K562 (cell line): ENCODE measurements at regions not wholly inside any gene's neighbourhood (a gene's known extent, or its start where the extent isn't known, plus 50 kb on each side); places are given as distances from the start of the nearest gene placed in this dataset.

Experiments
- ATAC-seq: fragments of 200-7000 bp; cut with Tn5 transposase; 3 replicates; pipeline ENCODE4 v1.9.1; 2020; ENCODE audit warnings: moderate library complexity
- BruUV-seq: library from RNA; stranded (reverse); fragments of 400-500 nt; replicated peaks from 2 replicates; lab custom pipeline; 2021; lab: Mats Ljungman, UMichigan
- CTCF ChIA-PET: fragments of 300-600 bp; formaldehyde crosslinking; extraction: SDS; loops from one replicate; lab custom pipeline; 2021; ENCODE audit warnings: low intra/inter-chr PET ratio; lab: Yijun Ruan, JAX
- POLR2A ChIA-PET: fragments of 300-600, 350-650 bp; sonication (Branson Sonifier 250); formaldehyde crosslinking; extraction: SDS; loops from one replicate; lab custom pipeline; 2021; ENCODE audit warnings: antibody characterized with exemption, inconsistent platforms; lab: Yijun Ruan, JAX
- DNase-seq, 4 experiments: peaks; one replicate each; pipeline versions ENCODE4 v3.0.0 to v3.0.0-alpha.2; 2011 to 2018; ENCODE audit warnings: low spot score in 3 of 4, mixed read lengths in 3 of 4; ENCODE audit errors: extremely low read depth in 1 of 4
- FAIRE-seq: peaks from 2 replicates; lab custom pipeline; 2011; peaks lifted over from hg19 to GRCh38; lab: Jason Lieb, UNC
- H2AFZ ChIP-seq: 2 replicates; pipeline ENCODE4 v1.6.0; 2011; ENCODE audit warnings: low read depth, low read length, control low read depth, inconsistent platforms
- H3K27ac ChIP-seq: fragments of 200-600 bp; 3 replicates; pipeline ENCODE4 v1.8.0; 2011; ENCODE audit warnings: low read depth, mild to moderate bottlenecking, control low read depth, inconsistent platforms, low read length, moderate library complexity, mixed read lengths; ENCODE audit errors: extremely low read depth
- H3K27me3 ChIP-seq, 2 experiments: fragments of 300-600 bp in 1 of 2; 2 replicates in 1 of 2; 3 replicates in 1 of 2; pipeline versions ENCODE4 v1.6.0 to v1.8.0; 2011; ENCODE audit warnings: inconsistent platforms in 2 of 2, low read length in 2 of 2, mild to moderate bottlenecking in 1 of 2, mixed read lengths in 1 of 2, moderate library complexity in 1 of 2; ENCODE audit not compliant: control insufficient read depth in 2 of 2, insufficient read depth in 2 of 2
- H3K36me3 ChIP-seq: fragments of 300-600 bp; 3 replicates; pipeline ENCODE4 v1.8.0; 2011; ENCODE audit warnings: mild to moderate bottlenecking, low read length, inconsistent platforms; ENCODE audit not compliant: control insufficient read depth, insufficient read depth
- H3K4me1 ChIP-seq, 2 experiments: fragments of 200-600 bp in 1 of 2; replicated peaks in 1 of 2; 2 replicates in 1 of 2; 3 replicates in 1 of 2; pipeline versions ENCODE4 v1.5.1 to v1.8.0; 2011; ENCODE audit warnings: inconsistent platforms in 2 of 2, low read length in 2 of 2, mild to moderate bottlenecking in 1 of 2, mixed read lengths in 1 of 2, moderate library complexity in 1 of 2; ENCODE audit not compliant: control insufficient read depth in 2 of 2, insufficient read depth in 2 of 2
- H3K4me2 ChIP-seq: 2 replicates; pipeline ENCODE4 v1.6.1; 2011; ENCODE audit warnings: low read length, control low read depth, inconsistent platforms, mixed read lengths; ENCODE audit not compliant: insufficient read depth
- H3K4me3 ChIP-seq: fragments of 200-600 bp; sonication (generic), shearing (Covaris generic); 2 replicates; pipeline ENCODE4 v1.5.1; 2016; ENCODE audit warnings: control low read depth, inconsistent platforms
- H3K79me2 ChIP-seq: fragments of 200-600 bp; 3 replicates; pipeline ENCODE4 v1.8.0; 2011; ENCODE audit warnings: low read length, inconsistent platforms; ENCODE audit not compliant: control insufficient read depth, insufficient read depth
- H3K9ac ChIP-seq, 2 experiments: 2 replicates each; pipeline versions ENCODE4 v1.6.0 to v1.6.1; 2011; ENCODE audit warnings: low read depth in 2 of 2, low read length in 2 of 2, control low read depth in 1 of 2, inconsistent platforms in 1 of 2, mild to moderate bottlenecking in 1 of 2, mixed read lengths in 1 of 2; ENCODE audit not compliant: insufficient read depth in 1 of 2
- H3K9me1 ChIP-seq: one replicate; pipeline ENCODE4 v1.6.0; 2011; ENCODE audit warnings: inconsistent platforms, mild to moderate bottlenecking, low read length, moderate library complexity; ENCODE audit not compliant: control insufficient read depth, insufficient read depth
- H3K9me3 ChIP-seq: replicated peaks from 2 replicates; pipeline ENCODE4 v1.5.1; 2011; ENCODE audit warnings: low read depth, low read length, inconsistent platforms; ENCODE audit not compliant: control insufficient read depth, insufficient read depth
- H4K20me1 ChIP-seq: replicated peaks from 2 replicates; pipeline ENCODE4 v1.6.1; 2011; ENCODE audit warnings: low read length, inconsistent platforms, mixed read lengths; ENCODE audit not compliant: control insufficient read depth, insufficient read depth
- ELF4 ChIP-seq: fragments of 450-650 bp; formaldehyde crosslinking; IDR thresholded peaks from 2 replicates; pipeline ENCODE4 v1.4.0; 2022; ENCODE audit warnings: missing genetic modification characterization
- MAFF ChIP-seq: IDR thresholded peaks from 2 replicates; pipeline ENCODE4 v1.6.1; 2012; ENCODE audit warnings: low read length, improper control_type of control experiment
- RAD21 ChIP-seq, 2 experiments: fragments of 250-450 bp in 1 of 2; fragments of 450-650 bp in 1 of 2; sonication (Bioruptor Pico) in 1 of 2; formaldehyde crosslinking in 1 of 2; IDR thresholded peaks in 1 of 2; conservative IDR thresholded peaks in 1 of 2; 2 replicates each; pipeline versions ENCODE4 v1.4.0 to v1.8.0; 2020 to 2022; ENCODE audit warnings: mild to moderate bottlenecking in 2 of 2, moderate library complexity in 1 of 2
- STAG1 ChIP-seq: sonication (generic); formaldehyde crosslinking; IDR thresholded peaks from 2 replicates; pipeline ENCODE4 v1.5.0; 2020; ENCODE audit warnings: missing genetic modification reagents, borderline replicate concordance
- ZNF232 ChIP-seq: sonication (generic); formaldehyde crosslinking; IDR thresholded peaks from 2 replicates; pipeline ENCODE4 v1.8.0; 2022; ENCODE audit warnings: mild to moderate bottlenecking, missing genetic modification reagents
- ZNF316 ChIP-seq: fragments of 450-650 bp; IDR thresholded peaks from 2 replicates; pipeline ENCODE4 v1.6.1; 2016
- WGBS: fragments of 100-300 bp; shearing (Covaris generic); methylation state at CpG from one replicate; pipeline ENCODE4 v1.1.6; 2016; ENCODE audit warnings: low coverage, mixed read lengths; ENCODE audit not compliant: insufficient coverage; ENCODE audit errors: missing lambda C conversion rate; 5-methylcytosine and 5-hydroxymethylcytosine counted together
- in situ Hi-C: fragments of 300-500 bp; cut with MboI; formaldehyde crosslinking; loops from 4 replicates; pipeline ENCODE4 v1.15.0; 2018; ENCODE audit warnings: inconsistent platforms, mixed read lengths
- intact Hi-C: fragments of 100-400 bp; cut with micrococcal nuclease; formaldehyde crosslinking; loops from 2 replicates; pipeline ENCODE4 v1.14.2; 2022
- TF ChIP-seq, protein P1 (sequence below): fragments of 450-650 bp; formaldehyde crosslinking; IDR thresholded peaks from 2 replicates; pipeline ENCODE4 v1.4.0; 2020; ENCODE audit warnings: mild to moderate bottlenecking
- TF ChIP-seq, protein P2 (sequence below): sonication (generic); formaldehyde crosslinking; IDR thresholded peaks from 2 replicates; pipeline ENCODE4 v1.8.0; 2022; ENCODE audit warnings: mild to moderate bottlenecking, missing genetic modification reagents
- TF ChIP-seq, protein P3 (sequence below): fragments of 450-650 bp; IDR thresholded peaks from 2 replicates; pipeline ENCODE4 v1.6.1; 2016; ENCODE audit warnings: borderline replicate concordance
- TF ChIP-seq, protein P4 (sequence below), 2 experiments: fragments of 250-450 bp in 1 of 2; fragments of 450-650 bp in 1 of 2; sonication (Bioruptor Pico) in 1 of 2; IDR thresholded peaks; 2 replicates each; pipeline versions ENCODE4 v1.6.1 to v1.8.0; 2016 to 2021; ENCODE audit warnings: mild to moderate bottlenecking in 2 of 2, moderate library complexity in 2 of 2, missing compliant biosample characterization in 1 of 2, missing genetic modification characterization in 1 of 2

DNA sequence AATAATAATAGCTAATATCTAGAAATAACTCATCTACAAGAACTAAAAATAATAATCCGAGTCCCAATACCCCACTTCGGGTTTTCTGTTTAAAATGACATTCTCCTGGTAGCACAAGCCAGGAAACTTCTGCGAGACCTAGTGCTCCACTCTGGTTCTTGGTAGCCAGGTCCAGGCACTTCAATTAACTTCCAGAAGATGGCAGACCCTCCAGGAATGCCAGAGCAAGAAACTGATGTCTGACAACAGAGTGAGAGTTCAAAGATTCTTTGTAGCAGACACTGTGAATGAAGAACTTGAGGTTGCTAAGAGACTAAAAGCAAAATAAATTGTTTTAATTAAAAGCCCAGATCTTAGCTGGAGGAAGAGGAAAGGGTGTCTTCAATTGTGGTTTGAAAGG lies 1963.3 kb upstream of the CDH9 start:
- no peak overlapping the region for H3K9ac ChIP-seq
- H2AFZ ChIP-seq = no peak overlapping the region
- no peaks in the 10 kb centered on the region for H3K36me3 ChIP-seq
- ChIA-PET CTCF (no interaction called here), POLR2A (no interaction called here)
- no peaks in the 10 kb centered on the region for H3K4me1 ChIP-seq
- no TSS peak for BruUV-seq
- no peaks in the 10 kb centered on the region for H4K20me1 ChIP-seq
- H3K9me1 ChIP-seq = no peaks in the 10 kb centered on the region
- no peak overlapping the region for H3K4me2 ChIP-seq
- peaks cover 1% of the 10 kb centered on the region; the same call in 1 of the 2 replicates for H3K9me3 ChIP-seq
- TF ChIP-seq ELF4 = no peak
- TF ChIP-seq RAD21 (CRISPR knock-in tag; conservative IDR thresholded peaks at IDR 0.05 in 1 of 2, IDR thresholded peaks at IDR 0.05 in 1 of 2) = peak in 1 of 2 experiments; percentile 8; a peak in 1 of 4 replicates
- TF ChIP-seq, protein P1, sequence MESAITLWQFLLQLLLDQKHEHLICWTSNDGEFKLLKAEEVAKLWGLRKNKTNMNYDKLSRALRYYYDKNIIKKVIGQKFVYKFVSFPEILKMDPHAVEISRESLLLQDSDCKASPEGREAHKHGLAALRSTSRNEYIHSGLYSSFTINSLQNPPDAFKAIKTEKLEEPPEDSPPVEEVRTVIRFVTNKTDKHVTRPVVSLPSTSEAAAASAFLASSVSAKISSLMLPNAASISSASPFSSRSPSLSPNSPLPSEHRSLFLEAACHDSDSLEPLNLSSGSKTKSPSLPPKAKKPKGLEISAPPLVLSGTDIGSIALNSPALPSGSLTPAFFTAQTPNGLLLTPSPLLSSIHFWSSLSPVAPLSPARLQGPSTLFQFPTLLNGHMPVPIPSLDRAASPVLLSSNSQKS (CRISPR knock-in tag) = no peak
- no peaks in the 10 kb centered on the region for H3K27me3 ChIP-seq
- H3K27ac ChIP-seq = no peak overlapping the region
- 69% methylated on average over 3 of the region's 3 CpGs for WGBS
- ATAC-seq (no peak), DNase-seq (no peak), FAIRE-seq (no peak)
- no peaks in the 10 kb centered on the region for H3K79me2 ChIP-seq
- in situ Hi-C loops (no loop called here), intact Hi-C loops (no loop called here)
- H3K4me3 ChIP-seq = no peak overlapping the region

DNA sequence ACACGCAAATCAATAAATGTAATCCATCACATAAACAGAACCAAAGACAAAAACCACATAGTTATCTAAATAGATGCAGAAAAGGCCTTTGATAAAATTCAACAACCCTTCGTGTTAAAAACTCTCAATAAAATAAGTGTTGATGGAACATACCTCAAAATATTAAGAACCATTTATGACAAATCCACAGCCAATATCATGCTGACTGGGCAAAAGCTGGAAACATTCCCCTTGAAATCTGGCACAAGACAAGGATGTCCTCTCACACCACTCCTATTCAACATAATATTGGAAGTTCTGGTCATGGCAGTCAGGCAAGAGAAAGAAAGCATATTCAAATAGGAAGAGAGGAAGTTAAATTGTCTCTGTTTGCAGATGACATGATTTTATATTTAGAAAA lies 1946.3 kb upstream of the CDH9 start:
- FAIRE-seq = no peak

More for the DNA sequence above, 1946.3 kb upstream of the CDH9 start:
- H3K36me3 ChIP-seq = no peaks in the 10 kb centered on the region
- H3K4me3 ChIP-seq = no peak overlapping the region
- H3K27me3 ChIP-seq = no peaks in the 10 kb centered on the region
- DNase-seq = no peak
- in situ Hi-C loops = no loop called here
- H3K9me1 ChIP-seq = no peaks in the 10 kb centered on the region
- no peak overlapping the region for H3K27ac ChIP-seq
- H4K20me1 ChIP-seq = no peaks in the 10 kb centered on the region
- ATAC-seq = no peak
- H3K79me2 ChIP-seq = no peaks in the 10 kb centered on the region
- no peak overlapping the region for H3K4me2 ChIP-seq
- no peak overlapping the region for H2AFZ ChIP-seq
- ChIA-PET POLR2A (no interaction called here), CTCF (no interaction called here)
- intact Hi-C loops = no loop called here
- H3K9ac ChIP-seq = no peak overlapping the region
- BruUV-seq = no TSS peak
- 0 out of 2 replicates have a peak, but pooled peaks have one; percentile 11 for TF ChIP-seq MAFF
- no peak for TF ChIP-seq STAG1 (CRISPR knock-in tag)
- TF ChIP-seq, protein P2, sequence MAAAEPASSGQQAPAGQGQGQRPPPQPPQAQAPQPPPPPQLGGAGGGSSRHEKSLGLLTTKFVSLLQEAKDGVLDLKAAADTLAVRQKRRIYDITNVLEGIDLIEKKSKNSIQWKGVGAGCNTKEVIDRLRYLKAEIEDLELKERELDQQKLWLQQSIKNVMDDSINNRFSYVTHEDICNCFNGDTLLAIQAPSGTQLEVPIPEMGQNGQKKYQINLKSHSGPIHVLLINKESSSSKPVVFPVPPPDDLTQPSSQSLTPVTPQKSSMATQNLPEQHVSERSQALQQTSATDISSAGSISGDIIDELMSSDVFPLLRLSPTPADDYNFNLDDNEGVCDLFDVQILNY (CRISPR knock-in tag) = no peak
- TF ChIP-seq, protein P3, sequence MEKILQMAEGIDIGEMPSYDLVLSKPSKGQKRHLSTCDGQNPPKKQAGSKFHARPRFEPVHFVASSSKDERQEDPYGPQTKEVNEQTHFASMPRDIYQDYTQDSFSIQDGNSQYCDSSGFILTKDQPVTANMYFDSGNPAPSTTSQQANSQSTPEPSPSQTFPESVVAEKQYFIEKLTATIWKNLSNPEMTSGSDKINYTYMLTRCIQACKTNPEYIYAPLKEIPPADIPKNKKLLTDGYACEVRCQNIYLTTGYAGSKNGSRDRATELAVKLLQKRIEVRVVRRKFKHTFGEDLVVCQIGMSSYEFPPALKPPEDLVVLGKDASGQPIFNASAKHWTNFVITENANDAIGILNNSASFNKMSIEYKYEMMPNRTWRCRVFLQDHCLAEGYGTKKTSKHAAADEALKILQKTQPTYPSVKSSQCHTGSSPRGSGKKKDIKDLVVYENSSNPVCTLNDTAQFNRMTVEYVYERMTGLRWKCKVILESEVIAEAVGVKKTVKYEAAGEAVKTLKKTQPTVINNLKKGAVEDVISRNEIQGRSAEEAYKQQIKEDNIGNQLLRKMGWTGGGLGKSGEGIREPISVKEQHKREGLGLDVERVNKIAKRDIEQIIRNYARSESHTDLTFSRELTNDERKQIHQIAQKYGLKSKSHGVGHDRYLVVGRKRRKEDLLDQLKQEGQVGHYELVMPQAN = no peak
- TF ChIP-seq, protein P4, sequence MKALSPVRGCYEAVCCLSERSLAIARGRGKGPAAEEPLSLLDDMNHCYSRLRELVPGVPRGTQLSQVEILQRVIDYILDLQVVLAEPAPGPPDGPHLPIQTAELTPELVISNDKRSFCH (CRISPR knock-in tag; IDR thresholded peaks at IDR 0.05) = no peak
- TF ChIP-seq, protein P4 (tag; IDR thresholded peaks at IDR 0.05) = no peak
- peak; percentile 41 for TF ChIP-seq ZNF316
- TF ChIP-seq ZNF232 = no peak
- WGBS = 52% methylated on average over 2 of the region's 2 CpGs
- no peaks in the 10 kb centered on the region for H3K4me1 ChIP-seq
- peaks cover 2% of the 10 kb centered on the region; the same call in 1 of the 2 replicates for H3K9me3 ChIP-seq
